HK-2 (cell line): ENCODE measurements at regions not wholly inside any gene's neighbourhood (a gene's known extent, or its start where the extent isn't known, plus 50 kb on each side); places are given as distances from the start of the nearest gene placed in this dataset.
"Not testable (repeated sequence)": the region's sequence is repeated elsewhere in the genome, so short reads cannot be mapped to it uniquely, and the experiment has no call there.

ENCODE experiments used
- DNase-seq: peaks from one replicate; pipeline ENCODE4 v3.0.0-alpha.2; 2018; ENCODE audit not compliant: unreplicated experiment

- no peak for DNase-seq
Measured at GRCh38 chr4:129676934-129677333, 581.0 kb downstream of the C4orf33 start.

- no peak for DNase-seq
Measured at GRCh38 chr4:129682586-129682985, 586.6 kb downstream of the C4orf33 start.

GRCh38 chr4:129707949-129708348 is 612.0 kb downstream of the C4orf33 start:
- no peak for DNase-seq

- no peak for DNase-seq
Measured at GRCh38 chr4:129708784-129709183, 612.8 kb downstream of the C4orf33 start.

GRCh38 chr4:129738175-129738574 is 642.2 kb downstream of the C4orf33 start:
- no peak for DNase-seq

GRCh38 chr4:129747756-129748155 is 651.8 kb downstream of the C4orf33 start:
- no peak for DNase-seq

- no peak for DNase-seq
Measured at GRCh38 chr4:129748991-129749390, 653.0 kb downstream of the C4orf33 start.

GRCh38 chr4:129751646-129752045 is 655.7 kb downstream of the C4orf33 start:
- DNase-seq = no peak

GRCh38 chr4:129783596-129783995 is 687.6 kb downstream of the C4orf33 start:
- no peak for DNase-seq

GRCh38 chr4:129788486-129788885 is 692.5 kb downstream of the C4orf33 start:
- no peak for DNase-seq

GRCh38 chr4:129804461-129804981 is 708.6 kb downstream of the C4orf33 start:
- DNase-seq = no peak

GRCh38 chr4:129806986-129807385 is 711.0 kb downstream of the C4orf33 start:
- no peak for DNase-seq

GRCh38 chr4:129808242-129808641 is 712.3 kb downstream of the C4orf33 start:
- DNase-seq = no peak

- DNase-seq = no peak
Measured at GRCh38 chr4:129821073-129821472, 725.1 kb downstream of the C4orf33 start.

GRCh38 chr4:129821963-129822362 is 726.0 kb downstream of the C4orf33 start:
- no peak for DNase-seq

GRCh38 chr4:129822701-129823100 is 726.7 kb downstream of the C4orf33 start:
- DNase-seq = no peak

- no peak for DNase-seq
Measured at GRCh38 chr4:129823105-129823504, 727.2 kb downstream of the C4orf33 start.

- no peak for DNase-seq
Measured at GRCh38 chr4:129829373-129829772, 733.4 kb downstream of the C4orf33 start.

- no peak for DNase-seq
Measured at GRCh38 chr4:129839687-129840086, 743.7 kb downstream of the C4orf33 start.

- DNase-seq = no peak
Measured at GRCh38 chr4:129842096-129842495, 746.1 kb downstream of the C4orf33 start.

GRCh38 chr4:129852434-129852833 is 756.5 kb downstream of the C4orf33 start:
- no peak for DNase-seq

GRCh38 chr4:129853685-129854467 is 757.9 kb downstream of the C4orf33 start:
- not testable (repeated sequence) for DNase-seq

- DNase-seq = no peak
Measured at GRCh38 chr4:129862461-129862860, 766.5 kb downstream of the C4orf33 start.

GRCh38 chr4:129863206-129863605 is 767.3 kb downstream of the C4orf33 start:
- DNase-seq = no peak
